Esophagus squamous epithelium (tissue), 5 donors: ENCODE measurements at regions not wholly inside any gene's neighbourhood (a gene's known extent, or its start where the extent isn't known, plus 50 kb on each side); places are given as distances from the start of the nearest gene placed in this dataset.
A peak's percentile ranks its signal among the peaks of the same experiment; 100 is the strongest.

Experiments
- DNase-seq: peaks from one replicate; lab custom pipeline; 2025; lab: John Stamatoyannopoulos, UW
- H3K27ac ChIP-seq, 4 donors: fragments of 200-600 bp; sonication (generic); one replicate each; pipeline ENCODE4 v1.5.1; 2016 to 2019; ENCODE audit warnings: mild to moderate bottlenecking in 1 of 4
- H3K27me3 ChIP-seq, 4 donors: fragments of 200-600 bp; sonication (generic); 1 replicate in 3 of 4; 2 replicates in 1 of 4; pipeline versions ENCODE4 v1.5.1 to v1.6.0; 2017 to 2021; ENCODE audit warnings: antibody characterized with exemption in 1 of 4
- H3K36me3 ChIP-seq, 3 donors: fragments of 200-600 bp; sonication (generic); one replicate each; pipeline ENCODE4 v1.5.1; 2016 to 2019
- H3K4me1 ChIP-seq, 3 donors: fragments of 200-600 bp; sonication (generic); one replicate each; pipeline ENCODE4 v1.5.1; 2017 to 2019
- H3K4me3 ChIP-seq, 4 donors: fragments of 200-600 bp; sonication (generic); 1 replicate in 3 of 4; 2 replicates in 1 of 4; pipeline ENCODE4 v1.5.1; 2016 to 2019; ENCODE audit warnings: mild to moderate bottlenecking in 2 of 4, moderate library complexity in 1 of 4
- H3K9me3 ChIP-seq, 3 donors: fragments of 200-600 bp; sonication (generic); one replicate each; pipeline ENCODE4 v1.5.1; 2016 to 2019
- POLR2A ChIP-seq, 4 donors: fragments of 450-650 bp; IDR thresholded peaks; one replicate each; pipeline ENCODE4 v1.6.1; 2017; ENCODE audit warnings: antibody characterized with exemption in 4 of 4, mild to moderate bottlenecking in 4 of 4, moderate library complexity in 3 of 4
- WGBS, 2 donors: methylation state at CpG; one replicate each; pipeline ENCODE4 v1.1.5; 2018; 5-methylcytosine and 5-hydroxymethylcytosine counted together
- intact Hi-C: fragments of 100-400 bp; cut with DNase I; formaldehyde crosslinking; loops from one replicate; pipeline ENCODE4 v1.15.0; 2022
- TF ChIP-seq, protein P1 (sequence below), 6 experiments: fragments of 450-650 bp in 4 of 6; fragments of 200-600 bp in 2 of 6; sonication (generic) in 2 of 6; IDR thresholded peaks; one replicate each; pipeline ENCODE4 v1.5.1; 2016 to 2019; ENCODE audit warnings: antibody characterized with exemption in 6 of 6, mild to moderate bottlenecking in 4 of 6, moderate library complexity in 4 of 6
- donor health status: DM: yes; HTN: yes; CAD: no.

- 25 to 27% methylated on average over 7 of the region's 7 CpGs for WGBS, 2 donors
- TF ChIP-seq POLR2A (IDR thresholded peaks at IDR 0.05) = no peak
- TF ChIP-seq, protein P1, sequence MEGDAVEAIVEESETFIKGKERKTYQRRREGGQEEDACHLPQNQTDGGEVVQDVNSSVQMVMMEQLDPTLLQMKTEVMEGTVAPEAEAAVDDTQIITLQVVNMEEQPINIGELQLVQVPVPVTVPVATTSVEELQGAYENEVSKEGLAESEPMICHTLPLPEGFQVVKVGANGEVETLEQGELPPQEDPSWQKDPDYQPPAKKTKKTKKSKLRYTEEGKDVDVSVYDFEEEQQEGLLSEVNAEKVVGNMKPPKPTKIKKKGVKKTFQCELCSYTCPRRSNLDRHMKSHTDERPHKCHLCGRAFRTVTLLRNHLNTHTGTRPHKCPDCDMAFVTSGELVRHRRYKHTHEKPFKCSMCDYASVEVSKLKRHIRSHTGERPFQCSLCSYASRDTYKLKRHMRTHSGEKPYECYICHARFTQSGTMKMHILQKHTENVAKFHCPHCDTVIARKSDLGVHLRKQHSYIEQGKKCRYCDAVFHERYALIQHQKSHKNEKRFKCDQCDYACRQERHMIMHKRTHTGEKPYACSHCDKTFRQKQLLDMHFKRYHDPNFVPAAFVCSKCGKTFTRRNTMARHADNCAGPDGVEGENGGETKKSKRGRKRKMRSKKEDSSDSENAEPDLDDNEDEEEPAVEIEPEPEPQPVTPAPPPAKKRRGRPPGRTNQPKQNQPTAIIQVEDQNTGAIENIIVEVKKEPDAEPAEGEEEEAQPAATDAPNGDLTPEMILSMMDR (IDR thresholded peaks at IDR 0.05) = no peak
- Histone ChIP-seq H3K36me3 (no peaks in the 10 kb centered on the region), H3K4me1 (no peaks in the 10 kb centered on the region), H3K9me3 (no peaks in the 10 kb centered on the region), H3K4me3 (no peak overlapping the region), H3K27ac (no peak overlapping the region), H3K27me3 (no peaks in the 10 kb centered on the region)
- no peak for DNase-seq
- intact Hi-C loops = loop anchor here (5.0 kb wide), 1 partner anchor 203 kb away; no protein-coding TSS in a partner anchor
Measured at GRCh38 chr15:23854912-23855659, 168.0 kb upstream of the NDN start.

- no peaks in the 10 kb centered on the region for H3K9me3 ChIP-seq
- WGBS, 2 donors = 72 to 78% methylated on average over 4 of the region's 4 CpGs
- DNase-seq = no peak
- no peaks in the 10 kb centered on the region for H3K36me3 ChIP-seq
- H3K4me1 ChIP-seq = no peaks in the 10 kb centered on the region
- no peak overlapping the region for H3K27ac ChIP-seq
- TF ChIP-seq, protein P1 (IDR thresholded peaks at IDR 0.05) = no peak
- H3K4me3 ChIP-seq = no peak overlapping the region
- no peaks in the 10 kb centered on the region for H3K27me3 ChIP-seq
- intact Hi-C loops = loop anchor here (5.0 kb wide), 1 partner anchor 204 kb away; no protein-coding TSS in a partner anchor
Measured at GRCh38 chr15:23855947-23856346, 168.8 kb upstream of the NDN start.

DNA sequence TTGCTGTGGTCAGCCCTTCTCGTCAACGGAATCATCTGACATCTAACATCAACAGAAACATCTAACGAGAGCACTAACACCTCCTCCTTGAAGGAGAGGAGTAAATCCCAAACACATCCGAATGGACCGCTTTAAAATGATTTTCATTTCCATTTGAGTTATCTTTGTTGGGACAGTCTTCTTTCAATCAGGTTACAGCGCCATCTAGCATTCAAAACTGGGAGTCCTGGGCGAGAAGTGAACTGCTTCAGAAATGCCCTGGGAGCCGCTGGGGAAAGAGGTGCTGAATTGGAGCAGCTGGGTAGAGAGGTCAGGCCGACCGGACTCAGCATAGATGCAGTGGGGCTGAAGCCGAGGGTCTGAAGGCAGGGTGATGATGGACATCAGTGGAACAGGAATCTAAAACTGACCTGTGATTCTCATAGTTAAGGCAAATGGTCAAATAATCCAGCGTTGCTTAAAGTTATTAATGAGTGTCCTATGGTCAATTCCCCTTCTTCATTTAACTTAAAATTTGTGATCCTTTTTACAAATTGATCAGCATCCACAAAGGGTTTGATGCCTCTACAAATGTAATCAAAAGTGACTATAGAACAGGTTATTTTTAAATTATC lies 170.0 kb upstream of the NDN start:
- no peaks in the 10 kb centered on the region for H3K4me1 ChIP-seq
- H3K4me3 ChIP-seq = no peak overlapping the region
- DNase-seq = no peak
- H3K9me3 ChIP-seq = no peaks in the 10 kb centered on the region
- no peaks in the 10 kb centered on the region for H3K27me3 ChIP-seq
- TF ChIP-seq POLR2A (IDR thresholded peaks at IDR 0.05) = no peak
- TF ChIP-seq, protein P1 (IDR thresholded peaks at IDR 0.05) = peak in 3 of 6 experiments; percentile 15 to 36 (median 22)
- 22 to 33% methylated on average over 8 to 11 of the region's 12 CpGs for WGBS, 2 donors
- H3K27ac ChIP-seq = no peak overlapping the region
- intact Hi-C loops = loop anchor here (5.0 kb wide), 1 partner anchor 205 kb away; no protein-coding TSS in a partner anchor
- H3K36me3 ChIP-seq = no peaks in the 10 kb centered on the region

DNA sequence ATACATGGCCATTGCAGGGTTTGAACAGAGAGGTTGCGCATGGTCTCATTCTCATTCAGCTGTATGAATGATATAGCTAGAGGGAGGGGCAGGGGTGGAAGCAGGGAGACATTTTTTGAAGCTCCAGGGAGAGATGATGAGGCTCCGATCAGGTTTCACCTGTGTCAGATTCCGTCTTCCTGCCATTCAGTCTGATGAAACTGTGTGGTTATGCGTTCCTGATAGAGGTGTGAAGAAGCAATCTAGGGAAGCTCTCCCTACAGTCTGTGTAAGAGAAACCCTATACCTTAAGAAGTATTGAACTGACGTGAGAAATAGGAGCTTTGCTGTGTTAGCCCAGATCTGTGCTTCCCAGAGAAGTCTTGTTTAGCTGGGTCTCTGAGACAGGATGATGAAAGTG lies 171.9 kb upstream of the NDN start:
- no peak for TF ChIP-seq POLR2A (IDR thresholded peaks at IDR 0.05)
- TF ChIP-seq, protein P1 (IDR thresholded peaks at IDR 0.05) = no peak
- intact Hi-C loops = loop anchor here (5.0 kb wide), 1 partner anchor 207 kb away; no protein-coding TSS in a partner anchor

More for the DNA sequence above, 171.9 kb upstream of the NDN start:
- Histone ChIP-seq H3K27me3 (no peaks in the 10 kb centered on the region), H3K27ac (no peak overlapping the region), H3K36me3 (no peaks in the 10 kb centered on the region), H3K4me3 (no peak overlapping the region), H3K9me3 (no peaks in the 10 kb centered on the region), H3K4me1 (no peaks in the 10 kb centered on the region)
- DNase-seq = no peak
- 70 to 80% methylated on average over 4 to 5 of the region's 5 CpGs for WGBS, 2 donors
